HG02610 (cell line): ENCODE measurements at regions not wholly inside any gene's neighbourhood (a gene's known extent, or its start where the extent isn't known, plus 50 kb on each side); places are given as distances from the start of the nearest gene placed in this dataset.

Experiments used
- ATAC-seq: cut with Tn5 transposase; IDR thresholded peaks from one replicate; pipeline ENCODE4 v1.9.1; 2021; ENCODE audit warnings: mild to moderate bottlenecking, moderate library complexity; ENCODE audit not compliant: unreplicated experiment

GRCh38 chr3:166372571-166373106 is 535.4 kb upstream of the BCHE start:
- no peak for ATAC-seq

GRCh38 chr3:166367947-166368533 is 530.8 kb upstream of the BCHE start:
- peak; percentile 83 for ATAC-seq

- no peak for ATAC-seq
These were observed 525.5 kb upstream of the BCHE start for GRCh38 chr3:166362698-166363097.

- ATAC-seq: no peak
These were observed 523.5 kb upstream of the BCHE start for GRCh38 chr3:166360720-166361119.

- no peak for ATAC-seq
These were observed 514.2 kb upstream of the BCHE start for GRCh38 chr3:166351461-166351860.

GRCh38 chr3:166340604-166341266 is 503.5 kb upstream of the BCHE start:
- ATAC-seq: no peak

- no peak for ATAC-seq
These were observed 487.2 kb upstream of the BCHE start for GRCh38 chr3:166324401-166324800.

GRCh38 chr3:166322391-166322790 is 485.2 kb upstream of the BCHE start:
- ATAC-seq: no peak

GRCh38 chr3:166307756-166308350 is 470.6 kb upstream of the BCHE start:
- ATAC-seq: no peak

GRCh38 chr3:166304584-166304983 is 467.4 kb upstream of the BCHE start:
- ATAC-seq: no peak

GRCh38 chr3:166303681-166304080 is 466.5 kb upstream of the BCHE start:
- ATAC-seq: no peak

- no peak for ATAC-seq
These were observed 465.1 kb upstream of the BCHE start for GRCh38 chr3:166302331-166302730.

GRCh38 chr3:166296179-166296783 is 459.1 kb upstream of the BCHE start:
- no peak for ATAC-seq

- no peak for ATAC-seq
These were observed 454.1 kb upstream of the BCHE start for GRCh38 chr3:166291186-166291955.

- ATAC-seq: no peak
These were observed 447.8 kb upstream of the BCHE start for GRCh38 chr3:166285001-166285400.

GRCh38 chr3:166283840-166284239 is 446.6 kb upstream of the BCHE start:
- no peak for ATAC-seq

- no peak for ATAC-seq
These were observed 445.7 kb upstream of the BCHE start for GRCh38 chr3:166282931-166283330.

- no peak for ATAC-seq
These were observed 442.4 kb upstream of the BCHE start for GRCh38 chr3:166279636-166280035.

GRCh38 chr3:166275024-166275390 is 437.8 kb upstream of the BCHE start:
- ATAC-seq: no peak

- no peak for ATAC-seq
These were observed 437.3 kb upstream of the BCHE start for GRCh38 chr3:166274351-166275023.

GRCh38 chr3:166270429-166270828 is 433.2 kb upstream of the BCHE start:
- ATAC-seq: no peak
